IMR-90 (cell line): ENCODE measurements at regions not wholly inside any gene's neighbourhood (a gene's known extent, or its start where the extent isn't known, plus 50 kb on each side); places are given as distances from the start of the nearest gene placed in this dataset.

Experiments
- ATAC-seq: fragments of 200-7000 bp; cut with Tn5 transposase; 2 replicates; pipeline ENCODE4 v1.9.1; 2020; ENCODE audit warnings: low read depth, mild to moderate bottlenecking, moderate library complexity
- BruUV-seq: library from RNA; stranded (reverse); fragments of 400-500 nt; replicated peaks from 2 replicates; lab custom pipeline; 2021; lab: Mats Ljungman, UMichigan
- CTCF ChIA-PET: fragments of 300-600 bp; formaldehyde crosslinking; extraction: SDS; loops from one replicate; lab custom pipeline; 2021; ENCODE audit warnings: antibody characterized with exemption; lab: Yijun Ruan, JAX
- POLR2A ChIA-PET: fragments of 300-600 bp; sonication (Branson Sonifier 250); formaldehyde crosslinking; loops from one replicate; lab custom pipeline; 2022; ENCODE audit warnings: antibody characterized with exemption; ENCODE audit not compliant: unreplicated experiment; lab: Charles Lee
- DNase-seq: peaks from one replicate; pipeline ENCODE4 v3.0.0; 2013
- H2AFZ ChIP-seq: replicated peaks from 2 replicates; pipeline ENCODE3; 2013; ENCODE audit warnings: low read length, mild to moderate bottlenecking; ENCODE audit not compliant: poor library complexity
- H2AK5ac ChIP-seq: 2 replicates; pipeline ENCODE4 v1.6.1; 2013; ENCODE audit warnings: low read depth, low read length, inconsistent platforms
- H2AK9ac ChIP-seq: replicated peaks from 2 replicates; pipeline ENCODE3; 2013; ENCODE audit warnings: mild to moderate bottlenecking, low read depth, low read length, moderate library complexity; ENCODE audit not compliant: poor library complexity
- H2BK120ac ChIP-seq: 2 replicates; pipeline ENCODE4 v1.6.1; 2013; ENCODE audit warnings: low read depth, low read length, inconsistent platforms
- H2BK15ac ChIP-seq: 3 replicates; pipeline ENCODE4 v1.6.1; 2013; ENCODE audit warnings: low read depth, low read length, inconsistent platforms
- H2BK20ac ChIP-seq: 2 replicates; pipeline ENCODE4 v1.6.1; 2013; ENCODE audit warnings: low read depth, mild to moderate bottlenecking, inconsistent platforms, low read length, moderate library complexity
- H2BK5ac ChIP-seq: 2 replicates; pipeline ENCODE4 v1.6.1; 2013; ENCODE audit warnings: mild to moderate bottlenecking, low read depth, low read length, inconsistent platforms; ENCODE audit not compliant: poor library complexity, severe bottlenecking
- H3K14ac ChIP-seq: replicated peaks from 2 replicates; pipeline ENCODE4 v1.6.1; 2013; ENCODE audit warnings: low read depth, low read length, inconsistent platforms
- H3K18ac ChIP-seq: 2 replicates; pipeline ENCODE4 v1.6.1; 2013; ENCODE audit warnings: low read depth, low read length, control low read depth
- H3K23ac ChIP-seq: 2 replicates; pipeline ENCODE4 v1.6.1; 2013; ENCODE audit warnings: low read depth, low read length, inconsistent platforms
- H3K27ac ChIP-seq: 2 replicates; pipeline ENCODE4 v1.5.1; 2013; ENCODE audit warnings: mild to moderate bottlenecking, control low read depth, low read length; ENCODE audit not compliant: insufficient read depth
- H3K27me3 ChIP-seq: 2 replicates; pipeline ENCODE4 v1.6.1; 2013; ENCODE audit warnings: low read length; ENCODE audit not compliant: control insufficient read depth, insufficient read depth
- H3K36me3 ChIP-seq: 2 replicates; pipeline ENCODE4 v1.6.1; 2013; ENCODE audit warnings: low read length, mixed read lengths; ENCODE audit not compliant: control insufficient read depth, insufficient read depth
- H3K4ac ChIP-seq: 2 replicates; pipeline ENCODE4 v1.6.1; 2013; ENCODE audit warnings: low read depth, low read length, inconsistent platforms
- H3K4me1 ChIP-seq: 2 replicates; pipeline ENCODE4 v1.6.1; 2013; ENCODE audit warnings: low read length, mixed read lengths; ENCODE audit not compliant: control insufficient read depth, insufficient read depth
- H3K4me2 ChIP-seq: 2 replicates; pipeline ENCODE4 v1.6.1; 2013; ENCODE audit warnings: low read depth, mild to moderate bottlenecking, control low read depth, low read length, moderate library complexity
- H3K4me3 ChIP-seq: 2 replicates; pipeline ENCODE4 v1.5.1; 2013; ENCODE audit warnings: low read depth, mild to moderate bottlenecking, control low read depth, low read length, moderate library complexity; ENCODE audit not compliant: insufficient read depth
- H3K56ac ChIP-seq: 2 replicates; pipeline ENCODE4 v1.6.1; 2013; ENCODE audit warnings: low read length, inconsistent platforms; ENCODE audit not compliant: insufficient read depth; ENCODE audit errors: extremely low read depth
- H3K79me1 ChIP-seq, 2 experiments: 2 replicates each; pipeline ENCODE4 v1.6.1; 2013; ENCODE audit warnings: low read length in 2 of 2, inconsistent platforms in 1 of 2, low read depth in 1 of 2
- H3K9ac ChIP-seq: 2 replicates; pipeline ENCODE4 v1.6.1; 2013; ENCODE audit warnings: low read depth, low read length, control low read depth
- H3K9me1 ChIP-seq: 2 replicates; pipeline ENCODE4 v1.6.1; 2013; ENCODE audit warnings: low read length, inconsistent platforms; ENCODE audit not compliant: insufficient read depth
- H3K9me3 ChIP-seq: 2 replicates; pipeline ENCODE4 v1.6.1; 2013; ENCODE audit warnings: low read length; ENCODE audit not compliant: control insufficient read depth, insufficient read depth
- H4K20me1 ChIP-seq: 2 replicates; pipeline ENCODE4 v1.6.1; 2013; ENCODE audit warnings: low read length, inconsistent platforms; ENCODE audit not compliant: insufficient read depth
- H4K5ac ChIP-seq: 2 replicates; pipeline ENCODE4 v1.6.1; 2013; ENCODE audit warnings: mild to moderate bottlenecking, low read depth, low read length, control low read depth
- H4K8ac ChIP-seq, 2 experiments: 2 replicates each; pipeline ENCODE4 v1.6.1; 2013; ENCODE audit warnings: low read depth in 2 of 2, low read length in 2 of 2, control low read depth in 1 of 2, inconsistent platforms in 1 of 2
- H4K91ac ChIP-seq: 2 replicates; pipeline ENCODE4 v1.6.1; 2013; ENCODE audit warnings: low read depth, low read length, inconsistent platforms; ENCODE audit not compliant: insufficient read depth
- CEBPB ChIP-seq: IDR thresholded peaks from 2 replicates; pipeline ENCODE4 v1.6.1; 2012; ENCODE audit warnings: low read depth, low read length, improper control_type of control experiment
- FOS ChIP-seq: fragments of 150-350 bp; IDR thresholded peaks from 2 replicates; pipeline ENCODE4 v1.6.1; 2016; ENCODE audit warnings: low read depth, low read length
- MAFK ChIP-seq: IDR thresholded peaks from 2 replicates; pipeline ENCODE4 v1.6.1; 2012; ENCODE audit warnings: low read depth, low read length, improper control_type of control experiment
- NFE2L2 ChIP-seq: fragments of 150-350 bp; IDR thresholded peaks from 2 replicates; pipeline ENCODE4 v1.6.1; 2016; ENCODE audit warnings: low read depth, mild to moderate bottlenecking, low read length
- RAD21 ChIP-seq: IDR thresholded peaks from 2 replicates; pipeline ENCODE4 v1.6.1; 2012; ENCODE audit warnings: low read length, improper control_type of control experiment
- WGBS, 2 experiments: methylation state at CpG; one replicate each; pipeline versions ENCODE4 v1.1.5 to v1.1.7; 2013; ENCODE audit warnings: missing lambda C conversion rate in 2 of 2; ENCODE audit not compliant: insufficient read length in 1 of 2; ENCODE audit errors: extremely low coverage in 2 of 2; 5-methylcytosine and 5-hydroxymethylcytosine counted together
- dilution Hi-C: fragments of 300-500 bp; cut with HindIII; formaldehyde crosslinking; loops from one replicate; pipeline ENCODE4 v1.14.3; 2018; ENCODE audit warnings: low sequenced_read_pairs; ENCODE audit not compliant: unreplicated experiment
- in situ Hi-C: fragments of 300-500 bp; cut with MboI; formaldehyde crosslinking; loops from 3 replicates; pipeline ENCODE4 v1.14.3; 2019; ENCODE audit warnings: low sequenced_read_pairs, inconsistent platforms, mixed read lengths
- intact Hi-C: fragments of 100-400 bp; cut with micrococcal nuclease; formaldehyde crosslinking; loops from 2 replicates; pipeline ENCODE4 v1.10.0; 2022

DNA sequence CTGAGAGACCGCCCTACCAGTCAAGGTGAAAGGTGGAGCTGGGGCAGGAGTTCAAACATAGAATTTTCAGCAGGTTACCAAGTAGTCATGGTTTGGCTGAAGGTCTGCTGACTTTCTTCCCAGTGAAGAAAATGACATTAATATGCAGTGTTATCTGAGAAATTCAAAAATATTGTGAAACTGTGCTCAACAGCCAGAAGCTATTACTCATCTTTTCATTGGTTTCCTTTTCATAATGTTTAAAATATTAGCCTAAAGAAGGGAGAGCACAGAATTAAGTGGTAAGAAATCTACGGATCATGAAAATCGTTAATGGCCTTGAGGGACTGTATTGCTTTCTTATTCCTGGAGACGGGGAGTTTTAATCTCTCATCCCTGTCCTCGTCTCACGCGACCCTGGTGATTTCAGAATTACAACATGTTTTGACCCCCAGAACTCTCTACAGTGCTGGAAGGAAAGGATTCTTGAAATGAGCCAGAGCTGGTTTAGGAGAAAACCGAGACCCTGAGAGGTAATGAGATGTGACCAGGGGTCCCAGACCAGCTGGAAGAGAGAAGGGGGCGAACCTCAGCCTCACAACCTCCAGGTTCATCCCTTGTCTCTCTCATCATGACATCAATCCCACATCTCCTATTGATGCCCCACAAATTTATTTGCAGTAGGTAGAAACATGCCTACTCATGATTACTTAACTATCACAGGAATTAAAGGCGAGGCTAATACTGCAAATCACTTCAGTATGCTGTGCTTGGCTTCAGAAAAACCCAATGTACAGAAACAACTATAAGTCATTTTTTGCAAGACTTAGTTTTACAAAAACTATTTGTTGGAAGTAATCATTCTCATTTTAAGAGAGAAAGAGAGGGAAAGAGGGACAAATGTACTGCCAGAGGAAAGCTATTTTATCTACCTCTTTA is 209.5 kb downstream of the FNDC1 start:
- H3K14ac ChIP-seq, result no peak overlapping the region
- no peak overlapping the region for H4K91ac ChIP-seq
- no peaks in the 10 kb centered on the region for H3K36me3 ChIP-seq
- 20% methylated on average over 1 of the region's 10 CpGs; no CpG with 5 or more reads in 1 of the 2 experiments for WGBS, 2 experiments
- no peak overlapping the region for H4K8ac ChIP-seq
- no peak for DNase-seq
- TF ChIP-seq CEBPB (no peak), FOS (no peak), RAD21 (no peak), NFE2L2 (no peak), MAFK (no peak)
- H3K27ac ChIP-seq, result no peak overlapping the region
- H4K20me1 ChIP-seq, result no peaks in the 10 kb centered on the region
- no peaks in the 10 kb centered on the region for H3K4me1 ChIP-seq
- ChIA-PET CTCF (no interaction called here), POLR2A (no interaction called here)
- no peak for ATAC-seq
- no peak overlapping the region for H2BK20ac ChIP-seq
- H3K9me1 ChIP-seq, result no peaks in the 10 kb centered on the region
- H2BK15ac ChIP-seq, result no peak overlapping the region
- intact Hi-C loops (no loop called here), in situ Hi-C loops (no loop called here), dilution Hi-C loops (no loop called here)
- no peak overlapping the region for H3K9ac ChIP-seq
- H3K27me3 ChIP-seq, result no peaks in the 10 kb centered on the region
- no peak overlapping the region for H3K4me2 ChIP-seq
- peaks cover 13% of the 10 kb centered on the region for H3K9me3 ChIP-seq
- no peak overlapping the region for H2BK120ac ChIP-seq
- H2AFZ ChIP-seq, result no peak overlapping the region
- no peak overlapping the region for H3K4me3 ChIP-seq
- H2AK9ac ChIP-seq, result no peak overlapping the region
- H3K56ac ChIP-seq, result no peak overlapping the region
- no peak overlapping the region for H3K18ac ChIP-seq
- no peaks in the 10 kb centered on the region for H3K79me1 ChIP-seq
- H2AK5ac ChIP-seq, result no peak overlapping the region
- no peak overlapping the region for H3K4ac ChIP-seq
- no peak overlapping the region for H4K5ac ChIP-seq
- H3K23ac ChIP-seq, result no peak overlapping the region
- no peak overlapping the region for H2BK5ac ChIP-seq
- no TSS peak for BruUV-seq
